GM19468 (cell line): ENCODE measurements at regions not wholly inside any gene's neighbourhood (a gene's known extent, or its start where the extent isn't known, plus 50 kb on each side); places are given as distances from the start of the nearest gene placed in this dataset.

Experiments used
- ATAC-seq: cut with Tn5 transposase; IDR thresholded peaks from one replicate; pipeline ENCODE4 v1.9.1; 2021; ENCODE audit warnings: mild to moderate bottlenecking, moderate library complexity, moderate number of reproducible peaks; ENCODE audit not compliant: unreplicated experiment; ENCODE audit errors: extremely low read depth

DNA sequence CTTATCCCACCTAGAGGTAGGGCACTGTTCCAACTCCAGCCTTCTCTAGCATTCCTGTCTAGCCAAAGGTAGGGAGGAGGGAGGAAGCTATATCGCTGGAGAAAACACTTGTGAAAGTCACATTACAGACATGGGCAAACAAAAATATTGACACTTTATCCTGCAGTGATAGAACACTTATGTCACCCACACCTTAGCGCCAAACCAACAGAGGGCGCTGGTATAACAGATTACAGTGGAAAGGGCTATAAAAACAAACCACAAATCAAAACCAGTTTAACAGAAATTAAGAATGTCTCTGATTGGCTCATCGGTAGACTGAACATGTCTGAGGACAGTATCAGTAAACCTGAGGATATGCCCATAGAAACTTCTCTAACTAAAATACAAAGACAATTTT, 451.3 kb downstream of the TLL1 start:
- ATAC-seq = no peak

DNA sequence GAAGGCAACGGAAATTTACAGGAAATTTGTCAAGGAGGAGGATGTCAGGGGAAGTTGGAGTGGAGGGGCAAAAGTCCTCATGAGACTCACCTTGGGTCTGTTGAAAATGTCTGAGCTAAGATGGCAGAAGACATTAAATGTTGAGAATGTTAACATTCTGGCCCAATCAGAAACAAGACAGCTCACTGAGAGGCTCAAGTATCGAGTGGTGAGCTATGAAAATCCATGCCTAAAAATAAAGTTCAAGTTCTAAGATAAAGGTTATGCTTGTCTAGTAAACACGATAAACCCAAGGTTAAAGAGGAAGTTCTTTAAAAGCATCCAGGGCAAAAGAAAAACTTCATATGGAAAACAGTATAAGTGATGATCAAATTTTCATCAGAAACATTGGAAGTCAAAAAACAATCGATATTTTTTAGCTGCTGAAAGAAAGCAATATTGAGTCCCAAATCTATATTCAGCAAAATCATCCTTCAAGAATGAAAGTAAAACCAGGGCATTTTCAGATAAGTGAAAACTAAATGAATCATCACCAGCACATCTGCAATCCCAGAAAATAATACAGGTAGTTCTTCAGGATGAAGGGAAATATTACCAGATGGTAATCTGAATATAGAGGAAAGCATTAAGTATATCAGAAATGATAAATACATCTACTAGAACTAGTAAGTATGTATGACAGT, 462.4 kb downstream of the TLL1 start:
- no peak for ATAC-seq

- ATAC-seq = no peak
These were observed 469.0 kb downstream of the TLL1 start for GRCh38 chr4:166341992-166342391.

DNA sequence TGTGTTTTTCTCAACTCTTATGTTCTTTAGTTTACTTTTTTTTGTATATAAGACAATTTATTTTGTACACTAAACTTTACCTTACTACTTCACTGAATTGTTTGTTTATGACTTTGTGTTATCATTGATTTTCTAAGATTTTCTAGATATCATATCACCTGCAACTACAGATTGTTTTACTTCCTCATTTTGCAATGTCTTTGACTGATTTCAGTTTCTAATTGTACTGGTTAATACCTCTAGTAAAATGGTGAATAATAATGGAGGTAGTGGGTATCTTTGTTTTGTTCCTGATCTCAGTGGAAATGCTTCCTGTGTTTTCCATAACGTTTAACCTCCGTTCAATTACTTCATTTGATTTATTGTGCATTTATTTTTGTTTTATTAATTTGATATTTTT, 490.2 kb downstream of the TLL1 start:
- no peak for ATAC-seq

- no peak for ATAC-seq
These were observed 493.0 kb downstream of the TLL1 start for GRCh38 chr4:166366012-166366411.

DNA sequence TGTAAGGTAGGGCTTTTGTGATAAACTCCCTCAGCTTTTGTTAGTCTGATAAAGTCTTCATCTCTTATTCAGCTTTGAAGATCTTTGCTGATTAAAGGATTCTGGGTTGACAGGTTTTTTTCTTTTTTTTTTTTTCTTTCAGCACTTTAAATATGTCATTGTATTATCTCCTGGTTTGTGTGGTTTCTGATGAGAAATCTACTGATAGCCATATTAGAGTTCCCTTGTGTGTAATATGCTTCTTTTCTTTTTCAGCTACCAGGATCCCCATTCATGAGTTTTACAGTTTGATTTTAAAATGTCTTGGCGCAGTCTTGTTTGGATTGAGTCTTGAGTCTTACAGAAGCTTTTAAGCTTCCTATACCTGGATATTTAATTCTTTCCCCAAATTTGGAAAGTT, 504.5 kb downstream of the TLL1 start:
- ATAC-seq = no peak

- ATAC-seq = no peak
These were observed 513.7 kb downstream of the TLL1 start for GRCh38 chr4:166386491-166387360.

DNA sequence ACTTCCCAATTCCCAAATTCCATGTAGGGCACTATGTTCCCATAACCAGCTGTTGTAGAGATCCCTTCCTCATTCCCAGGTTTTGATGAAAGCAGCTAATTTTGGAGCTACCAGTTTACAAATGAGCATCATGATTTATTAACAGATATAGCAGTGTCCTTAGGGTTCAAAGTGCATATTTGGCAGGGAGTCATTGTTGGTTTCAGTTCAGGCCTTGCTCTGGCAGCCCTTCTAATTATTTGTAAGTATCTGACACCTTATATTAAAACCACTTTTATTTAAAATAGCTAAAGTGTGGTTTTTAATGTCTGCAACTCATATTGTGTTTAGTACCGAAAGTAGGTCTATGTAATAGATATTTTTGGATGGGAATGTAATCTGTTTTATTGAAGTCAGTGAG, 518.5 kb downstream of the TLL1 start:
- ATAC-seq = no peak

- no peak for ATAC-seq
These were observed 526.0 kb downstream of the TLL1 start for GRCh38 chr4:166399021-166399420.

DNA sequence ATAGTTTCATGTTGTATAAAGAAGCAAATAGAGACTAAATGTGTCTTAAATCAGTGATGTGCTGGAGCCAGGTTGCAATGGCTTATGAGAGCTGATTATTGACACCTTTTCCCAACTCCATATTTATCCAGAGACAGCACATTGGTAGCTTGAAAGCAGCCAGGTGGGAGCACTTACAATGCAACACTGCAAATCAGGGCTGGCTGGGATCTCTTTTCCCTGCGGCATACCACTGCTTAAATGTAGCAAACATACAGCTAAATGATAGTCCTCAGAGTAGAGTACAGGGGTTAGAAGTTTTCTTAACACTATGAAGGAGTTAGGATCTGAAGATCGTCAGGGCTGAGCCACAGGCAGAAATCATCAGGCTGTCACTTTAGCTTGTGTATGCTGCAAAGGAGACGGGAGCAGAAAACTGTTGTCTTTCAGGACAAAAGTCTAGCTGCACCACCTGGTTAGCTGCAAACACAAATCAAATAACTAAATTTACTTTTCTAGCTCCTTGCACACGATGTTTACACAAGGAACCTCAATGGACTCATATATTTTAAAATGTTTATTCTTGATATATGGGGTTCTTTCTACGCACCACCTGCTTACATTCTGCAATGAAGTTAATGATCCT, 527.3 kb downstream of the TLL1 start:
- no peak for ATAC-seq

GRCh38 chr4:166413356-166413755, 540.3 kb downstream of the TLL1 start:
- no peak for ATAC-seq

DNA sequence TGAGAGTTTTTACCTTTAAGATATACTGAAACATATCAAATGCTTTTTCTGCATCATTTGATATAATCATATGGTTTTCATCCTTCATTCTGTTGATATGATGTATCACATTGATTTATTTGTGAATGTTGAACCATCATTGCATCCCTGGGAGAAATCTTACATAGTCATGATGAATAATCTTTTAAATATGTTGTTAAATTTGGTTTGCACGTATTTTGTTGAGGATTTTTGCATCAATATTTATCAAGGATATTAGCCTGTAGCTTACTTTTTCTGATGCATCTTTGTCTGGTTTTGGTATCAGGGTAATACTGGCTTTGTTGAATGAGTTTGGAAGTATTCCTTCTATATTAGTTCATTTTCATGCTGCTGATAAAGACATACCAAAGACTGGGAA, 541.4 kb downstream of the TLL1 start:
- ATAC-seq = no peak

GRCh38 chr4:166415749-166416148, 542.7 kb downstream of the TLL1 start:
- ATAC-seq = no peak

- no peak for ATAC-seq
These were observed 548.6 kb downstream of the TLL1 start for GRCh38 chr4:166421556-166422156.

DNA sequence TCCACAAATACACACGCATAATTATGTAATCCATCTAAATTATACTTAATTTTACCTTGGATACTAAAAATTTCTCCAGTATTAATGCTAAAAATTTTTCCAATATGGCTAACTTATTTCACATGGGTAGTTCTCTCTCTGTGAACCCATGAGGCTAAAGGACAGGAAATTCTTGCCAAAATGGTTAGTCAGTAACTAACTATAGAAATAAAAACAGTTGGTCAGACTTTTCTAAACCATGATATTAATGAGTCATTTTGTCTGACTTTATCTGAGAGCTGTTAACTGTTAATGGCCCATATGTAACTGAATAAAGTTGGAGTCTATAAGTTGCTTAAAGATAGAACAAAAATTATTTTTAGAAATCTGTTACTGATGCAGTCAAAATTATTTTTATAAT, 549.4 kb downstream of the TLL1 start:
- no peak for ATAC-seq

- no peak for ATAC-seq
These were observed 553.3 kb downstream of the TLL1 start for GRCh38 chr4:166426300-166426863.

DNA sequence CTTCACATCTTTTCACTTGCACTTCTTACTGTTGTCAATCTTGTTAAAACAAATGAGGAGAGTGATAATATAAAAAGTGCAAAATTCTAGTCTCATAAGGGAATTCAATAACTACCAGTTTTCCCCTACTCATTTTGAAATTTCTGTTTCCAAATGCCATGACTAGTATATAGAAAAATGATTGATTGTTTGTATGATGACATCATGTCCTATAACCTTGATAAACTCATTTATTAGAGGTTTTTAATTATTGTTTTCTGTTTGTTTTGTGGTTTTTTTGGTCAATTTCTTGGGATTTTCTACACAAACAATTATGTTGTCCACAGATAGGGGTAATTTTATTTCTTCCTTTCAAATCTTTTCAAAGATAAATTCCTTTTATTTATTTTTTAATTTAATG, 559.1 kb downstream of the TLL1 start:
- no peak for ATAC-seq

DNA sequence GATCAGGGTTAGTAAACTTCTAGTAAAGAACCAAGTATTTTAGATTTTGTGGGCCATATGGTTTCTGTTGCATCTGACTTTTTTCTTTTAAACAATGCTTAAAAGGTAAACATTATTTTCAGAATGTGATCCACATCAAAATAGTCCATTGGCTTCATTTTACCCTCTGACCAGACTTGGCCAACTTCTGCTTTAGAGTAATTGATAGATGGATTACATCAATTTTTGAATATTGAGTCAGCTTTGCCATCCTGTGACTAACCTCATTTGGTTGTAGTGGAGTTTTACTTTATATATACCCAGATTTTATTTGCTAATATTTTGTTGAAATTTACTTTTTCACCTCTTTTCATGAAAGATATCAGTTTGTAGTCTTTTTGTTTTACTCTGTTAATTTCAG, 559.8 kb downstream of the TLL1 start:
- ATAC-seq = no peak

- no peak for ATAC-seq
These were observed 562.4 kb downstream of the TLL1 start for GRCh38 chr4:166435449-166435848.

GRCh38 chr4:166458756-166459155, 585.7 kb downstream of the TLL1 start:
- ATAC-seq = no peak

DNA sequence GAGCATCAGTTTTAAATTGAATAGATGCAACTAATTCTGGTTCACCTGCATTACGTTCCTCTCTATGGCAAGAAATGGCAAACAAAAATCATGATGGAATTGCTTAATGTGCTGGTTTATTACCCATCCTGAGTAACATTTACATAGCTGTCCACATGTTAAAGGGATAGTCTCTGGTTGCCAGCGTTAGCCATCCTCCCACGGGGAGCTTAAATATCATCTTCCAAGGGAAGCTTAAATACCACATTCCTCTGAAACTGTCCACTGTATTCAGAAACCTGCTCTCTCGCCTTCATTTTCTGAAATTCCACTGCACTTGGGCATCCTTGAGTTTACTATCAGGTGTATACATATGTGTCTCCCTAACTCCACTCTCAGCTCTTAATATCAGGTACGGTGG, 586.6 kb downstream of the TLL1 start:
- no peak for ATAC-seq
